Mesenchymal stem cell (in vitro differentiated cells and primary cell): ENCODE measurements at regions not wholly inside any gene's neighbourhood (a gene's known extent, or its start where the extent isn't known, plus 50 kb on each side); places are given as distances from the start of the nearest gene placed in this dataset.

ENCODE experiments used
- DNase-seq: peaks from one replicate; pipeline ENCODE4 v3.0.0-alpha.2; 2013
- H2AFZ ChIP-seq: one replicate; pipeline ENCODE4 v1.6.1; 2013; ENCODE audit warnings: low read depth, mild to moderate bottlenecking, control low read depth, inconsistent platforms, low read length, moderate library complexity
- H2AK5ac ChIP-seq: 2 replicates; pipeline ENCODE4 v1.6.1; 2013; ENCODE audit warnings: low read length, moderate library complexity, mild to moderate bottlenecking, inconsistent platforms; ENCODE audit not compliant: severe bottlenecking
- H2BK120ac ChIP-seq: one replicate; pipeline ENCODE4 v1.6.1; 2013; ENCODE audit warnings: low read depth, mild to moderate bottlenecking, inconsistent platforms, low read length, moderate library complexity
- H2BK12ac ChIP-seq, 2 experiments: one replicate each; pipeline ENCODE4 v1.6.1; 2013; ENCODE audit warnings: inconsistent platforms in 2 of 2, low read length in 2 of 2, mild to moderate bottlenecking in 2 of 2, moderate library complexity in 2 of 2, control low read depth in 1 of 2
- H2BK15ac ChIP-seq: one replicate; pipeline ENCODE4 v1.6.1; 2013; ENCODE audit warnings: mild to moderate bottlenecking, low read depth, inconsistent platforms; ENCODE audit not compliant: poor library complexity, severe bottlenecking
- H2BK5ac ChIP-seq: 2 replicates; pipeline ENCODE4 v1.6.1; 2013; ENCODE audit warnings: low read depth, mild to moderate bottlenecking, low read length, control low read depth, inconsistent platforms; ENCODE audit not compliant: poor library complexity, severe bottlenecking
- H3K14ac ChIP-seq, 2 experiments: one replicate each; pipeline ENCODE4 v1.6.1; 2013; ENCODE audit warnings: inconsistent platforms in 2 of 2, low read length in 2 of 2, control low read depth in 1 of 2, mild to moderate bottlenecking in 1 of 2, moderate library complexity in 1 of 2
- H3K18ac ChIP-seq, 2 experiments: one replicate each; pipeline ENCODE4 v1.6.1; 2013; ENCODE audit warnings: inconsistent platforms in 2 of 2, low read length in 2 of 2, control low read depth in 1 of 2, low read depth in 1 of 2, mild to moderate bottlenecking in 1 of 2
- H3K23ac ChIP-seq, 2 experiments: one replicate each; pipeline ENCODE4 v1.6.1; 2013; ENCODE audit warnings: inconsistent platforms in 2 of 2, low read length in 2 of 2, mild to moderate bottlenecking in 2 of 2, moderate library complexity in 2 of 2, control low read depth in 1 of 2
- H3K27ac ChIP-seq: 2 replicates; pipeline ENCODE4 v1.5.1; 2013; ENCODE audit warnings: mild to moderate bottlenecking, moderate library complexity, low read length, control low read depth, inconsistent platforms; ENCODE audit not compliant: poor library complexity, severe bottlenecking
- H3K27me3 ChIP-seq, 2 experiments: 2 replicates each; pipeline versions ENCODE4 v1.6.1 to v1.7.0; 2013; ENCODE audit warnings: low read length in 2 of 2, mild to moderate bottlenecking in 2 of 2, moderate library complexity in 2 of 2, control low read depth in 1 of 2, inconsistent platforms in 1 of 2; ENCODE audit not compliant: control insufficient read depth in 1 of 2, insufficient read depth in 1 of 2
- H3K36me3 ChIP-seq, 2 experiments: 2 replicates each; pipeline versions ENCODE4 v1.6.1 to v1.7.0; 2013; ENCODE audit warnings: low read length in 2 of 2, control low read depth in 1 of 2, inconsistent platforms in 1 of 2, low read depth in 1 of 2, mild to moderate bottlenecking in 1 of 2; ENCODE audit not compliant: insufficient read depth in 2 of 2, control insufficient read depth in 1 of 2
- H3K4ac ChIP-seq, 2 experiments: one replicate each; pipeline ENCODE4 v1.6.1; 2013; ENCODE audit warnings: inconsistent platforms in 2 of 2, low read length in 2 of 2, mild to moderate bottlenecking in 2 of 2, moderate library complexity in 2 of 2, control low read depth in 1 of 2, low read depth in 1 of 2
- H3K4me1 ChIP-seq: 2 replicates; pipeline ENCODE4 v1.6.1; 2013; ENCODE audit warnings: low read depth, low read length, control low read depth; ENCODE audit not compliant: control insufficient read depth, insufficient read depth
- H3K4me2 ChIP-seq: 2 replicates; pipeline ENCODE4 v1.6.1; 2013; ENCODE audit warnings: low read length, mild to moderate bottlenecking, inconsistent platforms; ENCODE audit not compliant: poor library complexity, severe bottlenecking
- H3K4me3 ChIP-seq, 2 experiments: 2 replicates each; pipeline versions ENCODE4 v1.5.1 to v1.7.0; 2013; ENCODE audit warnings: low read length in 2 of 2, mild to moderate bottlenecking in 2 of 2, control low read depth in 1 of 2, low read depth in 1 of 2; ENCODE audit not compliant: insufficient read depth in 1 of 2
- H3K79me1 ChIP-seq: replicated peaks from 2 replicates; pipeline ENCODE4 v1.6.1; 2013; ENCODE audit warnings: mild to moderate bottlenecking, control low read depth, low read length, inconsistent platforms; ENCODE audit not compliant: poor library complexity, severe bottlenecking
- H3K9ac ChIP-seq: 2 replicates; pipeline ENCODE4 v1.7.0; 2013; ENCODE audit warnings: mild to moderate bottlenecking, low read length, moderate library complexity
- H3K9me3 ChIP-seq: 2 replicates; pipeline ENCODE4 v1.7.0; 2013; ENCODE audit warnings: mild to moderate bottlenecking, low read length; ENCODE audit not compliant: control insufficient read depth
- H4K8ac ChIP-seq: one replicate; pipeline ENCODE4 v1.6.1; 2013; ENCODE audit warnings: inconsistent platforms, mild to moderate bottlenecking, low read length, moderate library complexity
- H4K91ac ChIP-seq: one replicate; pipeline ENCODE4 v1.6.1; 2013; ENCODE audit warnings: mild to moderate bottlenecking, low read length, inconsistent platforms
- WGBS: methylation state at CpG from one replicate; pipeline ENCODE4 v1.1.7; 2013; ENCODE audit warnings: mixed read lengths; 5-methylcytosine and 5-hydroxymethylcytosine counted together

DNA sequence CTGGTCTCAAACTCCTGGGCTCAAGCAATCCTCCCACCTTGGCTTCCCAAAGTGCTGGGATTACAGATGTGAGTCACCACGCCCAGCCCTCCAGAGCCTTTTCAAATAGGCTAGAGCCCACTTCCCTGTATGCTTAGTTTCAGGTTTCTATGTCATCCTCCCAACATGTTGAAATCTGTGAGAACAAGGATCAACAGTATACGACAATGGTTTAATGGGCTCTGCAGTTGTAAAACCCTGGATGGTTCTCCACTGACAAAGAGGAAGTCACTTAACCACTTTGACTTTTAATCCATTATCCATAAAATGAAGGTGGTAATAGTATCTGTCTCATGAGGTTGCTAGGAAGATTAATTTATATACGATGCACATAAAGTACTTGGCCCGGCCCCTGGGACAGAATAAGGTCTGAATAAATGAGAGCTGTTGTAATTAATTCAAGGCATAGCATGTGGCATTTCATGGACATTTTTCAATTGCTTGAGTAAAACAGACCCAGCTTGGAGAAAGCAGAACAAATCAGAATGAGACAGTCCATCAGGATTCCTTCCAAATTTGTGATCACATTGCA is 113.9 kb upstream of the ZNF648 start:
- no peak overlapping the region for H3K4me2 ChIP-seq
- H3K27ac ChIP-seq, result no peak overlapping the region
- no peaks in the 10 kb centered on the region for H3K79me1 ChIP-seq
- no peak overlapping the region for H3K14ac ChIP-seq
- no peak overlapping the region for H3K18ac ChIP-seq
- no peak overlapping the region for H2BK15ac ChIP-seq
- no peak for DNase-seq
- no peak overlapping the region for H2AFZ ChIP-seq
- H2AK5ac ChIP-seq, result no peak overlapping the region
- no peak overlapping the region for H2BK12ac ChIP-seq
- H2BK5ac ChIP-seq, result no peak overlapping the region
- no peak overlapping the region for H3K4me3 ChIP-seq
- no peaks in the 10 kb centered on the region for H3K4me1 ChIP-seq
- WGBS, result 59% methylated on average over 3 of the region's 4 CpGs
- no peak overlapping the region for H4K8ac ChIP-seq
- no peaks in the 10 kb centered on the region for H3K36me3 ChIP-seq
- no peak overlapping the region for H3K4ac ChIP-seq
- no peaks in the 10 kb centered on the region for H3K9me3 ChIP-seq
- no peak overlapping the region for H2BK120ac ChIP-seq
- no peak overlapping the region for H4K91ac ChIP-seq
- H3K27me3 ChIP-seq, result peaks cover 0 to 4% of the 10 kb centered on the region in 2 experiments
- no peak overlapping the region for H3K23ac ChIP-seq
- no peak overlapping the region for H3K9ac ChIP-seq

DNA sequence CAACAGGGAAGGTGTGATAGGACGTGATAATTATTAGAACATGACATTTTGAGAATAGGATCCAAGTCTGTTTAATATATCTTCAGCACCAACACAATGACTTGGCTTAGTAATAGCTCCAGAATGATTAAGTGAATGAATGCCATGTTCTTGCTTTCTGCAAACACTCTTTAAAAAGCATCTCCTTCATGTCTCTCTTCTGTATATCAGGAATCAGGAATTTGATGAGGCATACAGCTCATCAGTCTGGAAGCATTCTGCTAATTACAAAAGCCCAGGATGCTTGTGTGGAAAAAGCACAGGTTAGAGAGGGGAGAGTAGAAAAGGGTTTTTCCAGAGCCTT is 113.0 kb upstream of the ZNF648 start:
- Histone ChIP-seq H3K9ac (no peak overlapping the region), H3K23ac (no peak overlapping the region), H3K4me2 (no peak overlapping the region), H2AFZ (no peak overlapping the region), H2BK15ac (no peak overlapping the region), H3K36me3 (no peaks in the 10 kb centered on the region), H3K4ac (no peak overlapping the region), H4K91ac (no peak overlapping the region), H3K79me1 (no peaks in the 10 kb centered on the region), H2BK5ac (no peak overlapping the region), H3K27me3 (no peaks in the 10 kb centered on the region), H2AK5ac (no peak overlapping the region), H2BK12ac (no peak overlapping the region), H3K4me3 (no peak overlapping the region), H3K9me3 (no peaks in the 10 kb centered on the region), H3K27ac (no peak overlapping the region), H3K18ac (no peak overlapping the region), H2BK120ac (no peak overlapping the region), H3K14ac (no peak overlapping the region), H3K4me1 (no peaks in the 10 kb centered on the region), H4K8ac (no peak overlapping the region)
- DNase-seq, result no peak
- no CpG with 5 or more reads among the region's 1 CpG for WGBS

DNA sequence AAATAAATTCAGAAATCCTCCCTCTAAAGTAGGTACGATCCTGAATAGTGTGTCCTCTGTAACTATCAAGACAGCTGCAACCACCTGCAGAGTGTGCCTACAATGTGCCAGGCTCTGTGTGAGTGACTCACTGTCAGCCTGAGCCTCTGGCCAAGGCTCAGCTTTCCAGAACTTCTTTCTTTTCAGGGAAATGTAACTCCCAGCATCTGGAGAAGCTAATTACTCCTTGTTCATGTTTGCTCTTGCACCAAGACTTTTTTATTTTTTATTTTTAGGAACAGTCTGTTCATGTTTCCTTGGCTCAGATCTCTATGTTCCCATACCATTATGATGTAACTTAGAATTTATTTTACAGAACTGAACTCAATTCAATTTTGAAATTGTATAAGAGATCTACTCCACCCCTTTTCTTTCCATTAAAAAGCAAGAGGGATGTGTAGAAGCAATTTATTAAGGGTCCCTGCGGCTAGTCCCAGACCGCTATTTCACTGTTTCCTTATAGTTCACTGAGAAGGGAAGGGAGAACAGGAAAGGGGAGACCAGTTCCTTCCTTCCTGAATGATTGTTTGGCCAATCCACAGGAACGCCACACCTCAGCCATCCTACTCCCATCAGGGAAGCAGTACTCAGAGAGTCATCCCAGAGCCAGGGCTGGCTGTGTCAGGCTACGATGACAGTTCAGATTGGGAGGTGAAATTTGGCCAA is 112.4 kb upstream of the ZNF648 start:
- H3K4me3 ChIP-seq, result no peak overlapping the region
- no peak overlapping the region for H2BK5ac ChIP-seq
- no peak overlapping the region for H2AFZ ChIP-seq
- DNase-seq, result no peak
- H3K14ac ChIP-seq, result no peak overlapping the region
- no peak overlapping the region for H2BK120ac ChIP-seq
- H3K9me3 ChIP-seq, result no peaks in the 10 kb centered on the region
- H3K27me3 ChIP-seq, result no peaks in the 10 kb centered on the region
- WGBS, result 86% methylated on average over 4 of the region's 5 CpGs
- H3K18ac ChIP-seq, result no peak overlapping the region
- no peak overlapping the region for H3K23ac ChIP-seq
- H3K4me2 ChIP-seq, result no peak overlapping the region
- H2AK5ac ChIP-seq, result no peak overlapping the region
- no peak overlapping the region for H4K8ac ChIP-seq
- no peak overlapping the region for H2BK15ac ChIP-seq
- no peak overlapping the region for H4K91ac ChIP-seq
- H3K4me1 ChIP-seq, result no peaks in the 10 kb centered on the region
- no peak overlapping the region for H3K9ac ChIP-seq
- H3K4ac ChIP-seq, result no peak overlapping the region
- no peaks in the 10 kb centered on the region for H3K79me1 ChIP-seq
- H2BK12ac ChIP-seq, result no peak overlapping the region
- H3K36me3 ChIP-seq, result no peaks in the 10 kb centered on the region
- H3K27ac ChIP-seq, result no peak overlapping the region

DNA sequence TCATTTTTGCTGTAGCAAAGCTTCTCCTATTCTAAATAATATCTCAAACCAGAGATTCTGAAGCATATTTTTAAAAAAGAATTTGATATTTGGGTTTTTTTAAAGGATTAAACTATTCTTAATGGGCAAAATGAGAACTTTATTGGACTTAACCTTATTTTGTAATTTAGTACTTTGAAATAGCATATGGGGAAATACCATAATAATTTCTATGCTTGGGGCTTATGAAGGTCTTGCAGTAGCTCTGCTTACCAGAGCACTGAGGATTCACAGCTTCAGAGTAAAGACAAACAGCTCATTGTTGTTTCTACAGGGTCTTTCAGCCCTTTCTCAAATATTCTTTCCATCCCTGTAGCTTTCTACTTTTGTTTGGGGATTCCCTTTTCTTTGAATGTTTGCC is 111.2 kb upstream of the ZNF648 start:
- H3K27me3 ChIP-seq, result no peaks in the 10 kb centered on the region
- H3K4me2 ChIP-seq, result no peak overlapping the region
- no peak overlapping the region for H3K14ac ChIP-seq
- no peak overlapping the region for H2AFZ ChIP-seq
- no peak overlapping the region for H3K4me3 ChIP-seq
- no peak overlapping the region for H2BK5ac ChIP-seq
- no peak overlapping the region for H2BK15ac ChIP-seq
- H3K36me3 ChIP-seq, result no peaks in the 10 kb centered on the region
- H4K91ac ChIP-seq, result no peak overlapping the region
- no peaks in the 10 kb centered on the region for H3K4me1 ChIP-seq
- H3K9me3 ChIP-seq, result no peaks in the 10 kb centered on the region
- H2BK120ac ChIP-seq, result no peak overlapping the region
- no peak overlapping the region for H2BK12ac ChIP-seq
- H3K79me1 ChIP-seq, result no peaks in the 10 kb centered on the region
- H2AK5ac ChIP-seq, result no peak overlapping the region
- H3K9ac ChIP-seq, result no peak overlapping the region
- H3K18ac ChIP-seq, result no peak overlapping the region
- H3K4ac ChIP-seq, result no peak overlapping the region
- no peak overlapping the region for H3K27ac ChIP-seq
- no peak overlapping the region for H4K8ac ChIP-seq
- no peak overlapping the region for H3K23ac ChIP-seq
- DNase-seq, result no peak
